ENCODE measurements at regions not wholly inside any gene's neighbourhood (a gene's known extent, or its start where the extent isn't known, plus 50 kb on each side); places are given as distances from the start of the nearest gene placed in this dataset.

DNA sequence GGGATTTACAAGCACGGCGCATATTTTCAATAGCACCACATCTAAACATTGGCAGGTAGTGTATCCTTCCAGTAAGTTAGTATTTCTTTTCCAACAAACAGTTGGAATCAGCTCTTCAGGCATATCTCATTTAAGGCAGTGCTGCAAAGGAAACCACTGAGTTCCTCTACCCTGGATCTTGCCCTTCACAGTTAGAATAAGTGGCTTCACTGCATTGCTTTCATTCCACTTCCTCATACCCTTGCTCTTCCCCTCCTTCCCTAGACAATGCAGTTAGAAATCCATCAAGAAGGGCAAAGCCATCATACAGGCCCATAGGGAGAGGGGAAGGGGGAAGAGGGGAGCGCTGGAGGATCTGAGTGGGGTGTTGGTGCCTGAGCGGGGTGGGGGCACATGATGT, 173.7 kb downstream of the FBXO15 start:
- no peak for DNase-seq (ENCODE audit: low spot score)
- Histone ChIP-seq H3K4me3 (no peak overlapping the region), H3K27ac (no peak overlapping the region)
- TF ChIP-seq, protein P1, sequence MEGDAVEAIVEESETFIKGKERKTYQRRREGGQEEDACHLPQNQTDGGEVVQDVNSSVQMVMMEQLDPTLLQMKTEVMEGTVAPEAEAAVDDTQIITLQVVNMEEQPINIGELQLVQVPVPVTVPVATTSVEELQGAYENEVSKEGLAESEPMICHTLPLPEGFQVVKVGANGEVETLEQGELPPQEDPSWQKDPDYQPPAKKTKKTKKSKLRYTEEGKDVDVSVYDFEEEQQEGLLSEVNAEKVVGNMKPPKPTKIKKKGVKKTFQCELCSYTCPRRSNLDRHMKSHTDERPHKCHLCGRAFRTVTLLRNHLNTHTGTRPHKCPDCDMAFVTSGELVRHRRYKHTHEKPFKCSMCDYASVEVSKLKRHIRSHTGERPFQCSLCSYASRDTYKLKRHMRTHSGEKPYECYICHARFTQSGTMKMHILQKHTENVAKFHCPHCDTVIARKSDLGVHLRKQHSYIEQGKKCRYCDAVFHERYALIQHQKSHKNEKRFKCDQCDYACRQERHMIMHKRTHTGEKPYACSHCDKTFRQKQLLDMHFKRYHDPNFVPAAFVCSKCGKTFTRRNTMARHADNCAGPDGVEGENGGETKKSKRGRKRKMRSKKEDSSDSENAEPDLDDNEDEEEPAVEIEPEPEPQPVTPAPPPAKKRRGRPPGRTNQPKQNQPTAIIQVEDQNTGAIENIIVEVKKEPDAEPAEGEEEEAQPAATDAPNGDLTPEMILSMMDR (IDR thresholded peaks at IDR 0.05) = no peak

DNA sequence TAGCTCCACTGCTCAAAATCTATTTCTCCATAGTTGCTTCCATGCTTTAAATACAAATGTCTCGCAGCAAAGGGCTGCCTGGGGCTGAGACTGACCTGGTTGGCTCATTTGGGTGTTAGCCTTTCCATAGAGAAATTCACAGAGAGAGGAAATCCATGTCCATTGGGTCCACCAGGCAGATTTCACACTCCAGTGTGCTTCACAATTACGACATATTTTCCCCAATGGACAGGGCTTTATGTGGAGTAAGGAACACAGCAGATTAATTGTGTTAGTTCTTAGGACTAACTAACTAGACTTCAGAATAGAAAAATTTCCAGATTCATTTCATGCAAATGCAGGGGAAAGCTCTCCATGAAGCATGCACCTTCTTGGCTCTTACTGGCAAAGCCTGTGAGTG, 180.7 kb downstream of the FBXO15 start:
- DNase-seq (ENCODE audit: low spot score) = no peak
- TF ChIP-seq, protein P1 (IDR thresholded peaks at IDR 0.05) = no peak
- H3K27ac ChIP-seq = no peak overlapping the region
- no peak overlapping the region for H3K4me3 ChIP-seq

DNA sequence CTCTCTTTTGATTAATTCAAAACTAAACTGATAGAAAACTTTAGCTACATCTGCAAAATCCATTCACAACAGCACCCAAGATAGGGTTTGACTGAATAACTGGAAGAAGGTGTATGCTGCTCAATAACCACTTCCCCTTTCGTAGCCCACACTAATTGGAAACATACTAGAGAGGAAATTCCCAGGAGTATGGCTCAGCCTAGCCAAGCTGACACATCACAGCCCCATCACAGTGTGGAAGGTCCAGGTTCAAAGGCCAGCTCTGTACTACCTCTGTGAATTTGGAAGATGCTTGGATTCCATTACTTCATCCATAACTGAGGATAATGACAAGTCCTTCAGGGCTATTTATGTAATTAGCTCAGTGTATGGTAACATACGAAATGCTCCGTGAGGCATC, 185.4 kb downstream of the FBXO15 start:
- TF ChIP-seq, protein P1 (IDR thresholded peaks at IDR 0.05) = no peak
- H3K27ac ChIP-seq = no peak overlapping the region
- no peak for DNase-seq (ENCODE audit: low spot score)
- H3K4me3 ChIP-seq = no peak overlapping the region

DNA sequence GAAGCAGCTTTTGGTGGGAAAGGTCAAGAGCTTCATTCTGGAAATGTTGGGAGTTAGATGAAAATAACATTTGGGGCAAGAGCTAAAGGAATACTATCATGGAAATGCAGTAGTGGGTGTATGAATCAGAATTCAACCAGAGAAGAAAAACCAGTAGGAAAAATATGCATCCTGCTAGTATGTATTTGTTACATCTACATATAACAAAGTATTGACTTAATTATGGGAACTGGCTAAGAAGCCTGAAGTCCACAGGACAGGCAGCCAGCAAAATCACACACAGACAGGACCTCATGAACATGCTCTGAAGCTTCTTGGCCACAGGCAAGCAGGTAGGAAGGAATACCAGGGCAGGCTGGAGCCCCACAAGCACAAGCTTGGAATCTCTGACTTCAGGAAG, 185.8 kb downstream of the FBXO15 start:
- TF ChIP-seq, protein P1 (IDR thresholded peaks at IDR 0.05) = no peak
- no peak overlapping the region for H3K4me3 ChIP-seq
- H3K27ac ChIP-seq = no peak overlapping the region
- no peak for DNase-seq (ENCODE audit: low spot score)

DNA sequence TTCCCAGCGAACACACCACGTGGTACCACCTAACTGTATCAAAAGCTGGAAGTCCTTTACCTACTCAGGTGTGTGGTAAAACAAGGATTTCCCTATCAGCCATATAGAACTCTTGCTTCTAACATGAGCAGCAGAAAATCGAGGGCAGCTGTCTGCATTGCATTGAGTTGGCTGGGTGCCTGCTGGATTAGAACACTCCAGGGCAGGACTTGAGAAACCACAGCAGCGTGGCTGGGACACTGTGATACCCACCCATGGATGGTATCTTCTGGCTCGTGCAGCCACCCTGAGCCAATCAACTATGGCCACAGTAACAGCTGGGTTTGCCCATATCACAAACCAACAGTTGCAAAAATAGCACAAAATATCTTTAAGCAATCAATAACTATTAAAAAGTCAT, 188.3 kb downstream of the FBXO15 start:
- DNase-seq (ENCODE audit: low spot score) = no peak
- no peak overlapping the region for H3K4me3 ChIP-seq
- TF ChIP-seq, protein P1 (IDR thresholded peaks at IDR 0.05) = no peak
- no peak overlapping the region for H3K27ac ChIP-seq

DNA sequence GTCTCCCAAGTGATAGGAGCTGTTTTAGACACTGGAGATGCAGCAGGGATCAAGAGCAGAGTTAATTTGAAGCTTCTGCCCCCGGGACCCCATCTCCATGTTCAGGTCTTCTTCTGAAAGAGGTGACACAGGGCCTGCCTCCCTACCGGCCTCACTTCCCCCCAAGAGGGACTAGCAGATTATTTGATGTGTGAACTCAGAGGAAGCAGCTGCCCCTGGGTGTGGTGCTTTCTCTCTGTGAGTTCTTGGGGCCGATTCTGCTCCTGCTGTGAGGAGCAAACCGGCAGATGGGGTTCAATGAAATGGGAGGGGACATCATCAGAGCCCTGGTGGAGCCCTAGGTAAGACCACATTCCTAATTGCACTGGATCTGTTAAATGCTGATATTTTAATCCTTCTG, 193.4 kb downstream of the FBXO15 start:
- H3K27ac ChIP-seq = no peak overlapping the region
- TF ChIP-seq, protein P1 (IDR thresholded peaks at IDR 0.05) = no peak
- no peak for DNase-seq (ENCODE audit: low spot score)
- H3K4me3 ChIP-seq = no peak overlapping the region

DNA sequence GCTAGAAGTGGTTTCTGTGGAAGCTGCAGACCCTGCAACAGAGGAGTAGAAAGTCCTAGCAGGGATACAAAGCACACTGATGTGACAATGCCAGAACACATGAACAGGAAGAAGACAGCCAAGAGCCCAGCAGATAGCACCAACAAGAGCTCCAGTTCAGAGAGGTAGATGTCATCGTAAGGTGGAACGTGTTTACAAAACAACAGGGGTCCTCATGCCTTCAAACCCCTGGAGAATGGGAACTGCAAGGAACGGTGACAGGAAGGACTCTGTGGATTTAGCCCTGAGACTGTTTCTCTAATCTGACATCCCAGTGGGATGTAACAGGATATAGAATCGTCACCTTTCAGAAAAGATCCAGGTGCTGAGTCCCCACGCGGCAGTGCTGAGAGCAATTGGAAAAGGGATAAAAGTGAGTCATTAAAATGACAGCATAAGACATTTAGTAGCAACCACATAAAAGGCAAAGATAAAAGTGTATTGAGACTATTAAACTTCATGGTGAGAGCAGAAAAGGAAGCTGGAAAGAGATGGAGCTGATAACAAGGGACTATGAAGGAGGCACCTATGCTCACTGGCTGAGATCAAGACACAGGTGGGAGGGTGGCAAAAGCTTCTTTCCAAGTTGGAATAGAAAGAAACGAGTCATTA, 195.2 kb downstream of the FBXO15 start:
- no peak overlapping the region for H3K4me3 ChIP-seq
- H3K27ac ChIP-seq = no peak overlapping the region
- TF ChIP-seq, protein P1 (IDR thresholded peaks at IDR 0.05) = no peak
- no peak for DNase-seq (ENCODE audit: low spot score)

Measured in coronary artery (tissue), 2 donors.